ENCODE measurements at regions not wholly inside any gene's neighbourhood (a gene's known extent, or its start where the extent isn't known, plus 50 kb on each side); places are given as distances from the start of the nearest gene placed in this dataset.
A peak's percentile ranks its signal among the peaks of the same experiment; 100 is the strongest.

GRCh38 chr9:106596984-106597383 lies 266.0 kb upstream of the ZNF462 start:
- DNase-seq (ENCODE audit: low read depth): no peak
- no peak for TF ChIP-seq CTCF (IDR thresholded peaks at IDR 0.05; ENCODE audit: insufficient read depth, low read depth, low read length, missing control alignments)
- H3K4me3 ChIP-seq (ENCODE audit: low read depth, low read length): no peak overlapping the region

- TF ChIP-seq CTCF (IDR thresholded peaks at IDR 0.05; ENCODE audit: insufficient read depth, low read depth, low read length, missing control alignments): no peak
- DNase-seq (ENCODE audit: low read depth): no peak
- H3K4me3 ChIP-seq (ENCODE audit: low read depth, low read length): no peak overlapping the region
These were observed 261.9 kb upstream of the ZNF462 start for GRCh38 chr9:106600955-106601560.

GRCh38 chr9:106602344-106602743 lies 260.6 kb upstream of the ZNF462 start:
- H3K4me3 ChIP-seq (ENCODE audit: low read depth, low read length): no peak overlapping the region
- no peak for TF ChIP-seq CTCF (IDR thresholded peaks at IDR 0.05; ENCODE audit: insufficient read depth, low read depth, low read length, missing control alignments)
- no peak for DNase-seq (ENCODE audit: low read depth)

GRCh38 chr9:106613250-106613737 lies 249.7 kb upstream of the ZNF462 start:
- DNase-seq (ENCODE audit: low read depth): peak; percentile 2
- no peak for TF ChIP-seq CTCF (IDR thresholded peaks at IDR 0.05; ENCODE audit: insufficient read depth, low read depth, low read length, missing control alignments)

GRCh38 chr9:106615118-106615889 lies 247.7 kb upstream of the ZNF462 start:
- TF ChIP-seq CTCF (IDR thresholded peaks at IDR 0.05; ENCODE audit: insufficient read depth, low read depth, low read length, missing control alignments): no peak
- no peak overlapping the region for H3K4me3 ChIP-seq (ENCODE audit: low read depth, low read length)
- no peak for DNase-seq (ENCODE audit: low read depth)

More at GRCh38 chr9:106613250-106613737, 249.7 kb upstream of the ZNF462 start:
- no peak overlapping the region for H3K4me3 ChIP-seq (ENCODE audit: low read depth, low read length)

- no peak for TF ChIP-seq CTCF (IDR thresholded peaks at IDR 0.05; ENCODE audit: insufficient read depth, low read depth, low read length, missing control alignments)
- DNase-seq (ENCODE audit: low read depth): no peak
- no peak overlapping the region for H3K4me3 ChIP-seq (ENCODE audit: low read depth, low read length)
These were observed 246.9 kb upstream of the ZNF462 start for GRCh38 chr9:106616026-106616425.

All from GM12865 (cell line).